Psoas muscle (tissue), 7 donors: ENCODE measurements at regions not wholly inside any gene's neighbourhood (a gene's known extent, or its start where the extent isn't known, plus 50 kb on each side); places are given as distances from the start of the nearest gene placed in this dataset.
"Not testable (repeated sequence)": the region's sequence is repeated elsewhere in the genome, so short reads cannot be mapped to it uniquely, and the experiment has no call there.

Experiments
- ATAC-seq, 4 donors: fragments of 200-7000 bp; cut with Tn5 transposase; one replicate each; pipeline ENCODE4 v1.9.1; 2020; ENCODE audit warnings: moderate library complexity in 3 of 4, mild to moderate bottlenecking in 2 of 4
- DNase-seq, 2 donors: peaks; one replicate each; pipeline ENCODE4 v3.0.0-alpha.2; 2020
- H3K27ac ChIP-seq: fragments of 200-600 bp; one replicate; pipeline ENCODE4 v1.8.0; 2022
- H3K27me3 ChIP-seq, 3 donors: fragments of 200-600 bp in 1 of 3; one replicate each; pipeline versions ENCODE4 v1.6.1 to v1.8.0; 2013 to 2022; ENCODE audit warnings: low read length in 2 of 3, mild to moderate bottlenecking in 2 of 3, moderate library complexity in 1 of 3; ENCODE audit not compliant: insufficient read depth in 3 of 3
- H3K36me3 ChIP-seq, 2 donors: fragments of 200-600 bp in 1 of 2; one replicate each; pipeline versions ENCODE4 v1.6.1 to v1.8.0; 2013 to 2022; ENCODE audit warnings: low read depth in 1 of 2, mild to moderate bottlenecking in 1 of 2, moderate library complexity in 1 of 2; ENCODE audit not compliant: insufficient read depth in 1 of 2
- H3K4me1 ChIP-seq: fragments of 200-600 bp; one replicate; pipeline ENCODE4 v1.8.0; 2022
- H3K4me3 ChIP-seq: fragments of 200-600 bp; one replicate; pipeline ENCODE4 v1.8.0; 2022; ENCODE audit warnings: mild to moderate bottlenecking
- H3K9me3 ChIP-seq: fragments of 200-600 bp; one replicate; pipeline ENCODE4 v1.8.0; 2022
- WGBS, 3 donors: extraction: QIAGEN DNeasy Blood & Tissue Kit; methylation state at CpG; one replicate each; pipeline versions ENCODE4 v1.1.6 to v1.1.7; 2013; 5-methylcytosine and 5-hydroxymethylcytosine counted together
- intact Hi-C, 2 donors: fragments of 100-400 bp; cut with DNase I; formaldehyde crosslinking; loops; one replicate each; pipeline versions ENCODE4 v1.11.0 to v1.14.2; 2022
- TF ChIP-seq, protein P1 (sequence below): fragments of 200-600 bp; IDR thresholded peaks from one replicate; pipeline ENCODE4 v1.8.0; 2022; ENCODE audit warnings: antibody characterized with exemption
- donor health status: healthy with polysubstance abuse.
- donor health status: DM: no; HTN: no; CAD: no; lungs with moderate emphysema.
- donor health status: Bipolar disorder and iron deficiency.
- donor health status: healthy.
- donor health status: DM: yes; HTN: yes; CAD: no.
- donor health status: DM: no; HTN: no; CAD: no.
- donor health status: DM: yes; HTN: yes; CAD: no.

DNA sequence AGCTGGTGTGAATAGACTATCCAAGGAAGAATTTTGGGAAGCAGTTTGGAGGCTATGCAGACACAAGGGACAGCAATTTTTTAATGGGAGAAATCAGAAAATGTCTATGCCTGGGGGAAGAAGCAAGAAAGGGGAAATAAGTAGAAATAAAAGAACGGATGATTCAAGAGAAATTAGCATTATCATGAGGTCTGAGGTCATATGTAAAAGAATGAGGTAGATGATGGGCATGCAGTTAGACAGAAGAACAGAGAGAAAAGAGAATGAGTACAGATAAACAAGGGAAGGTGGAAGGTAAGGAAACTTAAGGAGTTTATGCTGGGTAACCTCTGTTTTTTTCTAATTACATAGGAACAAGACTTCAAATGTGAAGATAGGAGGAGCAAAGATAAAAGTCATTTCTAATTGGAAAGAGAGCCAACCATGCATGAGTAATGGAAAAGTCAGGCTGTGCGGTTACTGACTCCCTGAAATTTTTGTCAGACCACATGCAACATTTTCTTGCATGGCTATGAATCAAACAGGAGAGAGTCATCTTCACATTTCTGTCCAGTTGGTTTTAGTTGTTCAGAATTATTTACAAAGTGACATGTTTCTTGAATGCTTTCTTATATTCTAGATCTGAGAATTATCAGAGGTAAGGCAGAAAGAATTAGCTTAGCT, 101.0 kb upstream of the PIK3R1 start:
- no peaks in the 10 kb centered on the region for H3K36me3 ChIP-seq
- ATAC-seq, result no peak
- no peak overlapping the region for H3K4me3 ChIP-seq
- no peaks in the 10 kb centered on the region for H3K9me3 ChIP-seq
- no peaks in the 10 kb centered on the region for H3K27me3 ChIP-seq
- TF ChIP-seq, protein P1, sequence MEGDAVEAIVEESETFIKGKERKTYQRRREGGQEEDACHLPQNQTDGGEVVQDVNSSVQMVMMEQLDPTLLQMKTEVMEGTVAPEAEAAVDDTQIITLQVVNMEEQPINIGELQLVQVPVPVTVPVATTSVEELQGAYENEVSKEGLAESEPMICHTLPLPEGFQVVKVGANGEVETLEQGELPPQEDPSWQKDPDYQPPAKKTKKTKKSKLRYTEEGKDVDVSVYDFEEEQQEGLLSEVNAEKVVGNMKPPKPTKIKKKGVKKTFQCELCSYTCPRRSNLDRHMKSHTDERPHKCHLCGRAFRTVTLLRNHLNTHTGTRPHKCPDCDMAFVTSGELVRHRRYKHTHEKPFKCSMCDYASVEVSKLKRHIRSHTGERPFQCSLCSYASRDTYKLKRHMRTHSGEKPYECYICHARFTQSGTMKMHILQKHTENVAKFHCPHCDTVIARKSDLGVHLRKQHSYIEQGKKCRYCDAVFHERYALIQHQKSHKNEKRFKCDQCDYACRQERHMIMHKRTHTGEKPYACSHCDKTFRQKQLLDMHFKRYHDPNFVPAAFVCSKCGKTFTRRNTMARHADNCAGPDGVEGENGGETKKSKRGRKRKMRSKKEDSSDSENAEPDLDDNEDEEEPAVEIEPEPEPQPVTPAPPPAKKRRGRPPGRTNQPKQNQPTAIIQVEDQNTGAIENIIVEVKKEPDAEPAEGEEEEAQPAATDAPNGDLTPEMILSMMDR, result no peak
- 74 to 82% (median 76%) methylated on average over 2 of the region's 2 CpGs for WGBS, 3 donors
- H3K4me1 ChIP-seq, result no peaks in the 10 kb centered on the region
- intact Hi-C loops, result no loop called here
- no peak overlapping the region for H3K27ac ChIP-seq
- DNase-seq, result no peak

- ATAC-seq, result no peak
- no peaks in the 10 kb centered on the region for H3K36me3 ChIP-seq
- no peak for DNase-seq
- intact Hi-C loops, result no loop called here
- 92 to 97% (median 95%) methylated on average over 2 of the region's 2 CpGs for WGBS, 3 donors
- no peak overlapping the region for H3K27ac ChIP-seq
- H3K4me1 ChIP-seq, result no peaks in the 10 kb centered on the region
- no peaks in the 10 kb centered on the region for H3K27me3 ChIP-seq
- H3K4me3 ChIP-seq, result no peak overlapping the region
- no peaks in the 10 kb centered on the region for H3K9me3 ChIP-seq
- TF ChIP-seq, protein P1, result no peak
Measured at GRCh38 chr5:68112658-68113057, 102.9 kb upstream of the PIK3R1 start.

- intact Hi-C loops, result no loop called here
- Histone ChIP-seq H3K27ac (no peak overlapping the region), H3K4me1 (no peaks in the 10 kb centered on the region), H3K9me3 (no peaks in the 10 kb centered on the region), H3K4me3 (no peak overlapping the region), H3K27me3 (no peaks in the 10 kb centered on the region), H3K36me3 (no peaks in the 10 kb centered on the region)
- WGBS, 3 donors, result 48 to 72% (median 71%) methylated on average over 1 of the region's 1 CpG
- ATAC-seq, result no peak
- TF ChIP-seq, protein P1, result no peak
- DNase-seq, result no peak
Measured at GRCh38 chr5:68110894-68111293, 104.7 kb upstream of the PIK3R1 start.

GRCh38 chr5:68110264-68110663, 105.3 kb upstream of the PIK3R1 start:
- Histone ChIP-seq H3K4me1 (no peaks in the 10 kb centered on the region), H3K9me3 (no peaks in the 10 kb centered on the region), H3K4me3 (no peak overlapping the region), H3K27ac (no peak overlapping the region), H3K36me3 (no peaks in the 10 kb centered on the region), H3K27me3 (no peaks in the 10 kb centered on the region)
- intact Hi-C loops, result no loop called here
- TF ChIP-seq, protein P1, result no peak
- ATAC-seq (no peak), DNase-seq (no peak)
- 48 to 56% (median 54%) methylated on average over 1 of the region's 1 CpG for WGBS, 3 donors

- H3K9me3 ChIP-seq, H3K27me3 ChIP-seq, H3K4me3 ChIP-seq, H3K36me3 ChIP-seq, DNase-seq, ATAC-seq, intact Hi-C loops, H3K4me1 ChIP-seq, H3K27ac ChIP-seq: not testable (repeated sequence)
- WGBS, 3 donors, result 88 to 100% (median 100%) methylated on average over 2 of the region's 2 CpGs
Measured at GRCh38 chr5:68104217-68104616, 111.3 kb upstream of the PIK3R1 start.

GRCh38 chr5:68103297-68103696, 112.3 kb upstream of the PIK3R1 start:
- intact Hi-C loops, DNase-seq, H3K4me3 ChIP-seq, H3K4me1 ChIP-seq, H3K27ac ChIP-seq, H3K36me3 ChIP-seq, ATAC-seq, H3K9me3 ChIP-seq, H3K27me3 ChIP-seq: not testable (repeated sequence)
- 95 to 97% (median 96%) methylated on average over 4 of the region's 4 CpGs for WGBS, 3 donors
